ENCODE measurements at regions not wholly inside any gene's neighbourhood (a gene's known extent, or its start where the extent isn't known, plus 50 kb on each side); places are given as distances from the start of the nearest gene placed in this dataset.

DNA sequence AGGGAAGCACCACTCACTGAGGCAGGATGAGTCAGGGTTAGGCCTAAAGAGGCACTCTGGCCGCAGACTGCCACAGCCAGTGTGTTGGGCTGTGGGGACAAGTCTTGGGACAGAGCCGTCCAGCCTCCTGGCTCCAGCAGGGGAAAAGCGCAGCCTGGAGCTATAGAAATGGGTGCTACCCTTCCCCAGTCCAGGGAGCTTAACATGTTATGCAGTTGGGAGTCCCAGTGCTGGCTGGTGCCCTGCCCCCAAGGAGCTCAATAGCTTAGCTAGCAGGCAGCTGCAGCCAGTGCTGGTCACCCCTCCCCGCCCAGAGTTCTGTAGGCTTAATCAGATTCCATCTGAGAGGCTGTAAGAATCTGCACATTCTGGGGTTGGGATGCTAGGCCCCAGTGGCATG lies 399.6 kb upstream of the TUSC1 start:
- TF ChIP-seq, protein P1, sequence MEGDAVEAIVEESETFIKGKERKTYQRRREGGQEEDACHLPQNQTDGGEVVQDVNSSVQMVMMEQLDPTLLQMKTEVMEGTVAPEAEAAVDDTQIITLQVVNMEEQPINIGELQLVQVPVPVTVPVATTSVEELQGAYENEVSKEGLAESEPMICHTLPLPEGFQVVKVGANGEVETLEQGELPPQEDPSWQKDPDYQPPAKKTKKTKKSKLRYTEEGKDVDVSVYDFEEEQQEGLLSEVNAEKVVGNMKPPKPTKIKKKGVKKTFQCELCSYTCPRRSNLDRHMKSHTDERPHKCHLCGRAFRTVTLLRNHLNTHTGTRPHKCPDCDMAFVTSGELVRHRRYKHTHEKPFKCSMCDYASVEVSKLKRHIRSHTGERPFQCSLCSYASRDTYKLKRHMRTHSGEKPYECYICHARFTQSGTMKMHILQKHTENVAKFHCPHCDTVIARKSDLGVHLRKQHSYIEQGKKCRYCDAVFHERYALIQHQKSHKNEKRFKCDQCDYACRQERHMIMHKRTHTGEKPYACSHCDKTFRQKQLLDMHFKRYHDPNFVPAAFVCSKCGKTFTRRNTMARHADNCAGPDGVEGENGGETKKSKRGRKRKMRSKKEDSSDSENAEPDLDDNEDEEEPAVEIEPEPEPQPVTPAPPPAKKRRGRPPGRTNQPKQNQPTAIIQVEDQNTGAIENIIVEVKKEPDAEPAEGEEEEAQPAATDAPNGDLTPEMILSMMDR (conservative IDR thresholded peaks at IDR 0.05; ENCODE audit: low read length) = no peak
- TF ChIP-seq EZH2phosphoT487 (IDR thresholded peaks at IDR 0.05; ENCODE audit: borderline replicate concordance) = no peak
